ENCODE measurements at regions not wholly inside any gene's neighbourhood (a gene's known extent, or its start where the extent isn't known, plus 50 kb on each side); places are given as distances from the start of the nearest gene placed in this dataset.

DNA sequence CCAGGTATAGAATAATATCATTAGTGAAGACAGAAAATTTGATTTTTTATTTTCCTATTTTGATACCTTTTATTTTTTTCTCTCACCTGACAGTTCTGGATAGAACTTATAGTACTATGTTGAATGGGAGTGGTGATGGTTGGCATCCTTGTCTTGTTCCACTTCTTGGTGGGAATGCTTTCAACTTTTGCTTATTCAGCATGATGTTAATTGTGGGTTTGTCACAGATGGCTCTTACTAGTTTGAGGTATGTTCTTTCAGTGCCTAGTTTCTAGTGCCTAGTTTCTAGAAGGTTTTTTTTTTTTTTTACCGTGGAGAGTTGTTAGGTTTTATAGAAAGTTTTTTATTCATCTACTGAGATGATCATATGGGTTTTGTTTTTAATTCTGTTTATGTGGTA, 516.3 kb upstream of the NOVA1 start:
- TF ChIP-seq CTCF (IDR thresholded peaks at IDR 0.05; ENCODE audit: low read depth, low read length) (no peak), MAX (IDR thresholded peaks at IDR 0.05; ENCODE audit: low read depth, low read length) (no peak), POLR2A (IDR thresholded peaks at IDR 0.05; ENCODE audit: extremely low read depth, insufficient read length) (no peak)
